Astrocyte (in vitro differentiated cells and primary cell): ENCODE measurements at regions not wholly inside any gene's neighbourhood (a gene's known extent, or its start where the extent isn't known, plus 50 kb on each side); places are given as distances from the start of the nearest gene placed in this dataset.

Source experiments
- DNase-seq: peaks from one replicate; pipeline ENCODE4 v3.0.0-alpha.2; 2010; ENCODE audit warnings: low read depth
- FAIRE-seq: peaks from 2 replicates; lab custom pipeline; 2011; peaks lifted over from hg19 to GRCh38; lab: Jason Lieb, UNC
- H2AFZ ChIP-seq: 2 replicates; pipeline ENCODE4 v1.6.0; 2012; ENCODE audit warnings: low read depth, low read length, inconsistent platforms
- H3K27ac ChIP-seq: 2 replicates; pipeline ENCODE4 v1.5.1; 2011; ENCODE audit warnings: low read depth, low read length, inconsistent platforms
- H3K27me3 ChIP-seq: 2 replicates; pipeline ENCODE4 v1.6.0; 2011; ENCODE audit warnings: low read length, inconsistent platforms; ENCODE audit not compliant: insufficient read depth
- H3K36me3 ChIP-seq: 2 replicates; pipeline ENCODE4 v1.5.1; 2011; ENCODE audit warnings: low read length, inconsistent platforms; ENCODE audit not compliant: insufficient read depth
- H3K4me1 ChIP-seq: 2 replicates; pipeline ENCODE4 v1.5.1; 2011; ENCODE audit warnings: low read length, inconsistent platforms; ENCODE audit not compliant: insufficient read depth
- H3K4me2 ChIP-seq: 2 replicates; pipeline ENCODE4 v1.6.0; 2012; ENCODE audit warnings: low read length, inconsistent platforms
- H3K4me3 ChIP-seq: 2 replicates; pipeline ENCODE4 v1.5.1; 2011; ENCODE audit warnings: low read depth, mild to moderate bottlenecking, low read length, inconsistent platforms; ENCODE audit not compliant: insufficient read depth
- H3K79me2 ChIP-seq: 2 replicates; pipeline ENCODE4 v1.6.0; 2012; ENCODE audit warnings: mild to moderate bottlenecking, low read length, inconsistent platforms; ENCODE audit not compliant: insufficient read depth
- H3K9ac ChIP-seq: 2 replicates; pipeline ENCODE4 v1.6.0; 2012; ENCODE audit warnings: mild to moderate bottlenecking, low read length, inconsistent platforms
- H3K9me3 ChIP-seq: 2 replicates; pipeline ENCODE4 v1.5.1; 2012; ENCODE audit warnings: low read depth, mild to moderate bottlenecking, low read length, inconsistent platforms; ENCODE audit not compliant: insufficient read depth
- H4K20me1 ChIP-seq: 2 replicates; pipeline ENCODE4 v1.6.0; 2012; ENCODE audit warnings: low read length, inconsistent platforms; ENCODE audit not compliant: insufficient read depth
- H3K27ac Mint-ChIP-seq: one replicate; pipeline ENCODE4 v1.8.0; 2021; ENCODE audit warnings: mild to moderate bottlenecking, mixed read lengths; ENCODE audit not compliant: unreplicated experiment
- H3K27me3 Mint-ChIP-seq: one replicate; pipeline ENCODE4 v1.8.0; 2021; ENCODE audit warnings: low read depth, mixed read lengths; ENCODE audit not compliant: unreplicated experiment
- H3K36me3 Mint-ChIP-seq: one replicate; pipeline ENCODE4 v1.8.0; 2021; ENCODE audit warnings: low read depth, mixed read lengths; ENCODE audit not compliant: unreplicated experiment
- H3K4me1 Mint-ChIP-seq: one replicate; pipeline ENCODE4 v1.8.0; 2021; ENCODE audit warnings: low read depth, mixed read lengths; ENCODE audit not compliant: unreplicated experiment
- H3K4me3 Mint-ChIP-seq: one replicate; pipeline ENCODE4 v1.8.0; 2021; ENCODE audit warnings: mild to moderate bottlenecking, moderate library complexity, mixed read lengths; ENCODE audit not compliant: unreplicated experiment
- H3K9me3 Mint-ChIP-seq: one replicate; pipeline ENCODE4 v1.8.0; 2021; ENCODE audit warnings: mild to moderate bottlenecking, mixed read lengths; ENCODE audit not compliant: unreplicated experiment
- CTCF ChIP-seq: IDR thresholded peaks from 2 replicates; pipeline ENCODE4 v1.5.1; 2011; ENCODE audit warnings: low read depth, mild to moderate bottlenecking, inconsistent platforms, low read length, moderate library complexity; ENCODE audit not compliant: insufficient read depth
- EZH2 ChIP-seq: IDR thresholded peaks from 2 replicates; pipeline ENCODE4 v1.6.1; 2012; ENCODE audit warnings: mild to moderate bottlenecking, low read length, inconsistent platforms; ENCODE audit not compliant: insufficient read depth

GRCh38 chr4:163866728-163867315 is 372.3 kb downstream of the TMA16 start:
- H3K79me2 ChIP-seq = no peaks in the 10 kb centered on the region
- peak overlapping the region; percentile 35 for H3K4me2 ChIP-seq
- H3K4me1 ChIP-seq = no peaks in the 10 kb centered on the region
- H3K27ac Mint-ChIP-seq = no peak overlapping the region
- FAIRE-seq (no peak), DNase-seq (peak; percentile 72)
- no peak overlapping the region for H3K4me3 ChIP-seq
- H3K27ac ChIP-seq = peak overlapping the region; percentile 44
- H3K9ac ChIP-seq = no peak overlapping the region
- no peak overlapping the region for H3K4me3 Mint-ChIP-seq
- H3K27me3 ChIP-seq = no peaks in the 10 kb centered on the region
- H3K9me3 Mint-ChIP-seq = no peaks in the 10 kb centered on the region
- H4K20me1 ChIP-seq = no peaks in the 10 kb centered on the region
- no peaks in the 10 kb centered on the region for H3K27me3 Mint-ChIP-seq
- TF ChIP-seq CTCF = no peak
- TF ChIP-seq EZH2 = no peak
- H3K36me3 ChIP-seq = no peaks in the 10 kb centered on the region
- no peaks in the 10 kb centered on the region for H3K4me1 Mint-ChIP-seq
- H3K9me3 ChIP-seq = no peaks in the 10 kb centered on the region
- no peaks in the 10 kb centered on the region for H3K36me3 Mint-ChIP-seq
- peak overlapping the region; percentile 38 for H2AFZ ChIP-seq

- Histone ChIP-seq H4K20me1 (no peaks in the 10 kb centered on the region), H3K9me3 (no peaks in the 10 kb centered on the region), H3K79me2 (no peaks in the 10 kb centered on the region), H2AFZ (no peak overlapping the region), H3K9ac (no peak overlapping the region), H3K27me3 (no peaks in the 10 kb centered on the region), H3K4me3 (no peak overlapping the region), H3K36me3 (no peaks in the 10 kb centered on the region), H3K4me2 (no peak overlapping the region), H3K27ac (no peak overlapping the region), H3K4me1 (no peaks in the 10 kb centered on the region)
- FAIRE-seq = no peak
- Mint-ChIP-seq H3K27ac (no peak overlapping the region), H3K36me3 (no peaks in the 10 kb centered on the region), H3K27me3 (no peaks in the 10 kb centered on the region), H3K9me3 (no peaks in the 10 kb centered on the region), H3K4me1 (no peaks in the 10 kb centered on the region), H3K4me3 (no peak overlapping the region)
- TF ChIP-seq CTCF (no peak), EZH2 (no peak)
- no peak for DNase-seq
Observed at GRCh38 chr4:163868445-163868844, 374.0 kb downstream of the TMA16 start.

GRCh38 chr4:163871078-163871477 is 376.6 kb downstream of the TMA16 start:
- Histone ChIP-seq H3K9ac (no peak overlapping the region), H3K79me2 (no peaks in the 10 kb centered on the region), H3K27ac (no peak overlapping the region), H3K9me3 (no peaks in the 10 kb centered on the region), H4K20me1 (no peaks in the 10 kb centered on the region), H3K4me2 (no peak overlapping the region), H3K4me3 (no peak overlapping the region), H3K36me3 (no peaks in the 10 kb centered on the region), H2AFZ (no peak overlapping the region), H3K27me3 (no peaks in the 10 kb centered on the region), H3K4me1 (no peaks in the 10 kb centered on the region)
- H3K36me3 Mint-ChIP-seq = no peaks in the 10 kb centered on the region
- no peak for FAIRE-seq
- H3K27ac Mint-ChIP-seq = no peak overlapping the region
- H3K4me1 Mint-ChIP-seq = no peaks in the 10 kb centered on the region
- H3K4me3 Mint-ChIP-seq = no peak overlapping the region
- no peak for DNase-seq
- H3K9me3 Mint-ChIP-seq = no peaks in the 10 kb centered on the region
- H3K27me3 Mint-ChIP-seq = no peaks in the 10 kb centered on the region
- no peak for TF ChIP-seq CTCF
